ENCODE measurements at regions not wholly inside any gene's neighbourhood (a gene's known extent, or its start where the extent isn't known, plus 50 kb on each side); places are given as distances from the start of the nearest gene placed in this dataset.

GRCh38 chr17:70473049-70473448, 303.7 kb downstream of the KCNJ2 start (continued):
- TF ChIP-seq EP300 (IDR thresholded peaks at IDR 0.05; ENCODE audit: borderline replicate concordance in 1 of 2, low read depth in 2 of 2, low read length in 2 of 2): no peak
- no peak for TF ChIP-seq RBBP5 (IDR thresholded peaks at IDR 0.05; ENCODE audit: borderline replicate concordance, low read depth, low read length)
- TF ChIP-seq POLR2A (IDR thresholded peaks at IDR 0.05; ENCODE audit: control extremely low read depth in 1 of 2, low read depth in 2 of 2, low read length in 2 of 2): no peak
- TF ChIP-seq, protein P1, sequence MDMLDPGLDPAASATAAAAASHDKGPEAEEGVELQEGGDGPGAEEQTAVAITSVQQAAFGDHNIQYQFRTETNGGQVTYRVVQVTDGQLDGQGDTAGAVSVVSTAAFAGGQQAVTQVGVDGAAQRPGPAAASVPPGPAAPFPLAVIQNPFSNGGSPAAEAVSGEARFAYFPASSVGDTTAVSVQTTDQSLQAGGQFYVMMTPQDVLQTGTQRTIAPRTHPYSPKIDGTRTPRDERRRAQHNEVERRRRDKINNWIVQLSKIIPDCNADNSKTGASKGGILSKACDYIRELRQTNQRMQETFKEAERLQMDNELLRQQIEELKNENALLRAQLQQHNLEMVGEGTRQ (IDR thresholded peaks at IDR 0.05; ENCODE audit: low read length): no peak
- TF ChIP-seq BACH1 (IDR thresholded peaks at IDR 0.05; ENCODE audit: low read length): no peak
